ENCODE measurements at regions not wholly inside any gene's neighbourhood (a gene's known extent, or its start where the extent isn't known, plus 50 kb on each side); places are given as distances from the start of the nearest gene placed in this dataset.

DNA sequence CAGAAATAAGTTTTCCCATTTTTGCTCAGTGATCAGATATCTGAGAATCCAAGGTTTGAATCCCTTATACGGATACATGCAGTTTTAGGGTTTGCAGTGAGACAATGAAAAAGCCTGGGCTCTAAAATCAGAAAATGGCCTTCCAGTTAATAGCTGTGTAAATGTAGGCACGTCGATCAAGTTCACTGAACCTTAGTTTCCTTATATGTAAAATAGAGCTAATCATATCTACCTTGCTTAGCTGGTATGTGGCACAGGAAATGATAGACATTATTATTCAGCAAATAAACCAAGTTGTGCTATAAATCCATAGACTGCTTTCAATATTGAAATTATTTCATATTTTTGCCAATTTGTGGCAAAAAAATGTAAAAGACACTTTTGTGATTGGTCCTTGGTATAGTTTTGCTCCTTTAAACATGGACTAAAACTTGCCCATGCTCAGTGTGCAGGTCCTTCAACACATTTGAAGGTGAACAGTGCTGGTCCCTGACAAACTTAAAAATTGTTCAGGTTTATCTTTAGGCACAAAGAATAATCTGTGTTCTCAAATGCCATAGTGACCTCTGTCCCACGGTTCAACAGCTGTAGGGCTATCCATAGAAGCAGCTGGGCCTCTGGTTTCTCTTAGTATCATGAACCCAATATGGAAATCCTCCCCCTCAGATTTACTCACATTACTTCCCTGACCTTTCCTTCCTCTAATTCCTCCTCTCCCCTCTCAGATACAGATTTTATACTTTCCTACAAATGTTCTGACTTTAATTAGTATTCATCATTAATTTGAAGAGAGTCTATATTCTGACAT lies 51.0 kb downstream of the CCDC54 start (continued):
- TF ChIP-seq HDAC2 (IDR thresholded peaks at IDR 0.05; ENCODE audit: borderline replicate concordance in 1 of 2, low read depth in 2 of 2, low read length in 2 of 2) (no peak), EGR1 (IDR thresholded peaks at IDR 0.05; ENCODE audit: borderline replicate concordance, low read depth, low read length) (no peak), BRCA1 (IDR thresholded peaks at IDR 0.05; ENCODE audit: low read depth, low read length) (no peak), EP300 (IDR thresholded peaks at IDR 0.05; ENCODE audit: borderline replicate concordance in 1 of 2, low read depth in 2 of 2, low read length in 2 of 2) (no peak), NRF1 (IDR thresholded peaks at IDR 0.05; ENCODE audit: low read depth, low read length) (no peak), PHF8 (conservative IDR thresholded peaks at IDR 0.05; ENCODE audit: low read depth, low read length) (no peak), TCF12 (IDR thresholded peaks at IDR 0.05; ENCODE audit: low read depth, low read length) (no peak)

All from H1 (cell line).